Activated B cell treated with CpG ODN at 0.5 μM for 24 hours (primary cell): ENCODE measurements at regions not wholly inside any gene's neighbourhood (a gene's known extent, or its start where the extent isn't known, plus 50 kb on each side); places are given as distances from the start of the nearest gene placed in this dataset.
"Not testable (repeated sequence)": the region's sequence is repeated elsewhere in the genome, so short reads cannot be mapped to it uniquely, and the experiment has no call there.

Source experiments
- ATAC-seq: fragments of 200-7000 bp; cut with Tn5 transposase; one replicate; pipeline ENCODE4 v1.10.0; 2021; ENCODE audit warnings: low read depth, mild to moderate bottlenecking, moderate library complexity
- CTCF ChIA-PET: fragments of 350-600 bp; sonication (Branson Sonifier 250); formaldehyde crosslinking; loops from one replicate; lab custom pipeline; 2021; ENCODE audit warnings: antibody characterized with exemption; lab: Charles Lee
- POLR2A ChIA-PET: fragments of 350-600 bp; sonication (Branson Sonifier 250); formaldehyde crosslinking; loops from one replicate; lab custom pipeline; 2021; ENCODE audit warnings: antibody characterized with exemption; lab: Charles Lee
- DNase-seq: peaks from one replicate; pipeline ENCODE4 v3.0.0; 2022
- H3K27ac Mint-ChIP-seq: one replicate; pipeline ENCODE4 v1.8.0; 2020; ENCODE audit warnings: mixed read lengths
- H3K27me3 Mint-ChIP-seq: one replicate; pipeline ENCODE4 v1.8.0; 2021; ENCODE audit warnings: mixed read lengths
- H3K36me3 Mint-ChIP-seq: one replicate; pipeline ENCODE4 v1.8.0; 2021; ENCODE audit warnings: low read depth, mixed read lengths
- H3K4me1 Mint-ChIP-seq: one replicate; pipeline ENCODE4 v1.8.0; 2021; ENCODE audit warnings: mixed read lengths
- H3K4me3 Mint-ChIP-seq: one replicate; pipeline ENCODE4 v1.8.0; 2020; ENCODE audit warnings: mild to moderate bottlenecking, mixed read lengths
- H3K9me3 Mint-ChIP-seq: one replicate; pipeline ENCODE4 v1.8.0; 2020; ENCODE audit warnings: mixed read lengths
- intact Hi-C: fragments of 100-400 bp; cut with micrococcal nuclease; formaldehyde crosslinking; loops from one replicate; pipeline ENCODE4 v1.15.1; 2024
- TF ChIP-seq, protein P1 (sequence below): fragments of 200-600 bp; IDR thresholded peaks from one replicate; pipeline ENCODE4 v1.8.0; 2022; ENCODE audit warnings: antibody characterized with exemption, mild to moderate bottlenecking

DNA sequence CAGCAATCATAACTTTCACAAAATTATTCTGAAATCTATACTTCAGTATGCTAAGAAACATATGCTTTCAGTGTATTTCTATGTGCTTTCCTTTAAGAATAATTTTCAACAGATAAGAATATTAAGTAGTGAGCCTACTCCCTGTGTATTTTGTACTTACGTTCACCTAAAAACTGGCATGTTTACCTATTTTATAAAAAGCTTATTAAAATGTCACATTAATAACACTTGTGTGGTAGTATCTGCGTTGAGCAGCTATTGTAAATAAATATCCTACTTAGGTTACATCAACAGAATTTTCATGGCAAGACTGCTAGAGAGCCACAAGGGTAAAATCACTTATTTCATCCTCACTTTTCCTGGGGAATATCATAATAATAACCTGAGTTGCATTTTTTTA, 113.4 kb upstream of the SLITRK5 start:
- H3K4me1 Mint-ChIP-seq, result no peaks in the 10 kb centered on the region
- H3K4me3 Mint-ChIP-seq, result no peak overlapping the region
- TF ChIP-seq, protein P1, sequence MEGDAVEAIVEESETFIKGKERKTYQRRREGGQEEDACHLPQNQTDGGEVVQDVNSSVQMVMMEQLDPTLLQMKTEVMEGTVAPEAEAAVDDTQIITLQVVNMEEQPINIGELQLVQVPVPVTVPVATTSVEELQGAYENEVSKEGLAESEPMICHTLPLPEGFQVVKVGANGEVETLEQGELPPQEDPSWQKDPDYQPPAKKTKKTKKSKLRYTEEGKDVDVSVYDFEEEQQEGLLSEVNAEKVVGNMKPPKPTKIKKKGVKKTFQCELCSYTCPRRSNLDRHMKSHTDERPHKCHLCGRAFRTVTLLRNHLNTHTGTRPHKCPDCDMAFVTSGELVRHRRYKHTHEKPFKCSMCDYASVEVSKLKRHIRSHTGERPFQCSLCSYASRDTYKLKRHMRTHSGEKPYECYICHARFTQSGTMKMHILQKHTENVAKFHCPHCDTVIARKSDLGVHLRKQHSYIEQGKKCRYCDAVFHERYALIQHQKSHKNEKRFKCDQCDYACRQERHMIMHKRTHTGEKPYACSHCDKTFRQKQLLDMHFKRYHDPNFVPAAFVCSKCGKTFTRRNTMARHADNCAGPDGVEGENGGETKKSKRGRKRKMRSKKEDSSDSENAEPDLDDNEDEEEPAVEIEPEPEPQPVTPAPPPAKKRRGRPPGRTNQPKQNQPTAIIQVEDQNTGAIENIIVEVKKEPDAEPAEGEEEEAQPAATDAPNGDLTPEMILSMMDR, result no peak
- ATAC-seq, result no peak
- no peak overlapping the region for H3K27ac Mint-ChIP-seq
- CTCF ChIA-PET, result no interaction called here
- H3K36me3 Mint-ChIP-seq, result no peaks in the 10 kb centered on the region
- DNase-seq, result no peak
- no peaks in the 10 kb centered on the region for H3K27me3 Mint-ChIP-seq
- POLR2A ChIA-PET, result no interaction called here
- peaks cover 5% of the 10 kb centered on the region for H3K9me3 Mint-ChIP-seq
- intact Hi-C loops, result no loop called here

DNA sequence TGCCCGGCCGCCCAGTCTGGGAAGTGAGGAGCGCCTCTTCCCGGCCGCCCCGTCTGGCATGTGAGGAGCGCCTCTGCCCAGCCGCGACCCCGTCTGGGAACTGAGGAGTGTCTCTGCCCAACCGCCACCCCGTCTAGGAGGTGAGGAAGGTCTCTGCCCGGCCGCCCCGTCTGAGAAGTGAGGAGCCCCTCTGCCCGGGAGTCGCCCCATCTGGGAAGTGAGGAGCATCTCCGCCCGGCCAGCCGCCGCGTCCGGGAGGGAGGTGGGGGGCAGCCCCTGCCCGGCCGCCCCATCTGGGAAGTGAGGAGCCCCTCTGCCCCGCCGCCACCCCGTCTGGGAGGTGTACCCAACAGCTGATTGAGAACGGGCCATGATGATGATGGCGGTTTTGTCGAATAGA, 109.6 kb upstream of the SLITRK5 start:
- POLR2A ChIA-PET, ATAC-seq, H3K4me3 Mint-ChIP-seq, H3K4me1 Mint-ChIP-seq, CTCF ChIA-PET, DNase-seq, H3K27me3 Mint-ChIP-seq, intact Hi-C loops, H3K36me3 Mint-ChIP-seq, H3K27ac Mint-ChIP-seq: not testable (repeated sequence)
- H3K9me3 Mint-ChIP-seq, result peaks cover 12% of the 10 kb centered on the region

DNA sequence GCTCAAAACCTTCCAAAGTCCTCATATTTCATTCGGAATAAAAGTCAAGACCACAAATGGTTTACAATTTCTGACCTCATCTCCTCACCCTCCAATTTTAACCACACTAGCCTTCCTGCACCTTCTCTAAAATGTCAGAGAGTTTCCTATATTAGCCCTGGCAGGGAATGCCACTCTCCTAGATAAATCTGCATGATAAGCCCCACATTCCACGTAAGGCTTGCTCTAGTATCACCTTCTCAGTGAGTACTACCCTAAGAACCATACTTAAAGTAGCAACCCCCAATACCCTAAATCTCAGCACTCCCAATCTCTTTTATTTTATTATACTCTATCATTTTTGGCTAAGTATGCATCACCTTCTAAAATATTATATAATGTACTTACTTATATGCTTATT, 100.5 kb upstream of the SLITRK5 start:
- H3K36me3 Mint-ChIP-seq, result no peaks in the 10 kb centered on the region
- intact Hi-C loops, result no loop called here
- ChIA-PET POLR2A (no interaction called here), CTCF (no interaction called here)
- no peaks in the 10 kb centered on the region for H3K4me1 Mint-ChIP-seq
- no peak overlapping the region for H3K27ac Mint-ChIP-seq
- H3K9me3 Mint-ChIP-seq, result peaks cover 6% of the 10 kb centered on the region
- no peak for ATAC-seq
- TF ChIP-seq, protein P1, result no peak
- no peak for DNase-seq
- no peak overlapping the region for H3K4me3 Mint-ChIP-seq
- no peaks in the 10 kb centered on the region for H3K27me3 Mint-ChIP-seq

DNA sequence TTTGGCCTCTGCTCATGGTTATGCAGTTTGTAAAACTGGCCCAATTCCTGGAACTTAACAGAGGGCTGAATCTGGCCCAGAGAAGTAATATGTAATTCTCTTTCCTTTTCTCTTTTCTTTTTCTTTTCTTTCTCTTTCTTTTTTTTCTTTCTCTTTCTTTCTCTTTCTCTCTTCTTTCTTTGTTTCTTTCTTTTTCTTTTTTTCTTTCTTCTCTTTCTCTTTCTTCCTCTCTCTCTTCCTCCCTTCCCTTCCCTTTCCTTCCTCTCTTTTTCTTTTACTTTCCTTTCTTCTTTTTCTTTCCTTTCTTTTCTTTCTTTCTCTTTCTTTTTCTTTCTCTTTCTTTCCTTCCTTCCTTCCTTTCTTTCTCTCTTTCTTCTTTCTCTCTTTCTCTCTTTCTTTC, 88.8 kb upstream of the SLITRK5 start:
- no peak for ATAC-seq
- no peaks in the 10 kb centered on the region for H3K27me3 Mint-ChIP-seq
- ChIA-PET CTCF (no interaction called here), POLR2A (no interaction called here)
- H3K4me1 Mint-ChIP-seq, result no peaks in the 10 kb centered on the region
- intact Hi-C loops, result no loop called here
- no peak overlapping the region for H3K4me3 Mint-ChIP-seq
- no peaks in the 10 kb centered on the region for H3K36me3 Mint-ChIP-seq
- H3K27ac Mint-ChIP-seq, result no peak overlapping the region
- TF ChIP-seq, protein P1, result peak; percentile 62
- H3K9me3 Mint-ChIP-seq, result peaks cover 11% of the 10 kb centered on the region
- no peak for DNase-seq

DNA sequence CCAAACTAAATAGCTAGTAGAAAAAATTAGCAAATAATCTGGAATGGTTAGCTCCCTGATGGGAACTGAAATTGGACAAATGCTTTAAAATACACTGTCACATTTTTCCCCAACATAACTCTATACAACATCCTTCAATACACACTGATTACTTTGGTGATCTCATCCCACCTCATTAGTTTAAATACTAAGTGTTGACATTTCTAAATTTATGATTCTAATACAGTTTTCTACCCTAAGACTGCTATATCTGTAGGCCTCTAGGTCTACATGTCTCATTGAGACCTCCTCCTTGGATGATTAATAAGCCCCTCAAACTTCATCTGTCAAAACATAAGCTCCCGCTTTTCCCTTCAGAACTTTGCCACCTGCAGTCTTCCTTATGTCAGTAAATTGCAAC, 80.7 kb upstream of the SLITRK5 start:
- Mint-ChIP-seq H3K27ac (no peak overlapping the region), H3K9me3 (peaks cover 3% of the 10 kb centered on the region), H3K27me3 (no peaks in the 10 kb centered on the region), H3K4me3 (no peak overlapping the region), H3K4me1 (no peaks in the 10 kb centered on the region), H3K36me3 (no peaks in the 10 kb centered on the region)
- ATAC-seq (no peak), DNase-seq (no peak)
- intact Hi-C loops, result no loop called here
- TF ChIP-seq, protein P1, result no peak
- CTCF ChIA-PET, result no interaction called here
- POLR2A ChIA-PET, result no interaction called here

DNA sequence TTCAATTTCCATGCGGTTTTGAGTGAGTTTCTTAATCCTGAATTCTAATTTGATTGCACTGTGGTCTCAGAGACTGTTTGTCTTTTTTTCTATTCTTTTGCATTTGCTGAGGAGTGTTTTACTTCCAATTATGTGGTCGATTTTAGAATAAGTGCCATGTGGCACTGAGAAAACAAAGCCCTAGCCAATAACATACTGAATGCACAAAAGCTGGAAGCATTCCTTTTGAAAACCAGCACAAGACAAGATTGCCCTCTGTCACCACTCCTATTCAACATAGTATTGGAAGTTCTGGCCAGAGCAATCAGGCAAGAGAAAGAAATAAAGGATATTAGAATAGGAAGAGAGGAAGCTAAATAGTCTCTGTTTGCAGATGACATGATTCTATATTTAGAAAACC, 66.7 kb upstream of the SLITRK5 start:
- H3K36me3 Mint-ChIP-seq, POLR2A ChIA-PET, ATAC-seq, H3K4me1 Mint-ChIP-seq, intact Hi-C loops, H3K9me3 Mint-ChIP-seq, H3K4me3 Mint-ChIP-seq, H3K27me3 Mint-ChIP-seq, DNase-seq, H3K27ac Mint-ChIP-seq, CTCF ChIA-PET: not testable (repeated sequence)
